ENCODE measurements at regions not wholly inside any gene's neighbourhood (a gene's known extent, or its start where the extent isn't known, plus 50 kb on each side); places are given as distances from the start of the nearest gene placed in this dataset.
A peak's percentile ranks its signal among the peaks of the same experiment; 100 is the strongest.

DNA sequence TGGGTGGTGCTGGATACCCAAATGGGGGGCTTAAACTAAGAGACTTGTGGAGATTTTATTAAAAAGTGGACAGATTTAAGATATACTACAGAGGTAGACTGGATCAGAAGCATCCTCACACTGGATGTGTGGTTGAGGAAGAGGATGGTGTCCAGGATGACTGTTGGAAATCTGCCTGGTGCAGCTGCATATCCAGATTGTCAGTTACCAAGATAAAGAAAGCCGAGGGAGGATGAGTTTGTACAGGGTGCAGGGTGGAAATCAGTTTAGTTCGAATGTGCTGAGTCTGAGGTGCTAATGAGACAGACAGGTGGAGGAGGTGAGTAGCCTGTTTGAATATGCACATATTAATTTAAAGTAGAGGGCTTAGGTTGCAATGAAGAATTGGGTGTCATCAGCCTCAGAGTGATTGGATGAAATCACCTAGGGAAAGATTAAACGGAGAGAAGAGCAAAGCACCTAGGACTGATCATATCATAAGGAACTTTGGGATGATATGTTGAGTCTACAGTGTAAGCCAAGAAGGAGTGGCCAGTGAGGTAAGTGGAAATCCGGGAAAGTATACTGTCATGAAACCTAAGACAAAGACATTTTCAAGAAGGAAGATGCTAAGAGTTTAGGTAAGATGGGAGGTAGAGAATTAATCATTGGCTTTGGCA lies 74.1 kb upstream of the GOLGA8B start (continued):
- TF ChIP-seq, protein P1, sequence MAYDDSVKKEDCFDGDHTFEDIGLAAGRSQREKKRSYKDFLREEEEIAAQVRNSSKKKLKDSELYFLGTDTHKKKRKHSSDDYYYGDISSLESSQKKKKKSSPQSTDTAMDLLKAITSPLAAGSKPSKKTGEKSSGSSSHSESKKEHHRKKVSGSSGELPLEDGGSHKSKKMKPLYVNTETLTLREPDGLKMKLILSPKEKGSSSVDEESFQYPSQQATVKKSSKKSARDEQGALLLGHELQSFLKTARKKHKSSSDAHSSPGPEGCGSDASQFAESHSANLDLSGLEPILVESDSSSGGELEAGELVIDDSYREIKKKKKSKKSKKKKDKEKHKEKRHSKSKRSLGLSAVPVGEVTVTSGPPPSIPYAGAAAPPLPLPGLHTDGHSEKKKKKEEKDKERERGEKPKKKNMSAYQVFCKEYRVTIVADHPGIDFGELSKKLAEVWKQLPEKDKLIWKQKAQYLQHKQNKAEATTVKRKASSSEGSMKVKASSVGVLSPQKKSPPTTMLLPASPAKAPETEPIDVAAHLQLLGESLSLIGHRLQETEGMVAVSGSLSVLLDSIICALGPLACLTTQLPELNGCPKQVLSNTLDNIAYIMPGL (CRISPR knock-in tag; IDR thresholded peaks at IDR 0.05): no peak
- TF ChIP-seq CSDE1 (IDR thresholded peaks at IDR 0.05) (no peak), HNRNPLL (IDR thresholded peaks at IDR 0.05; ENCODE audit: low read depth, low read length, poor library complexity, severe bottlenecking) (no peak), KDM1A (IDR thresholded peaks at IDR 0.05) (peak; percentile 98 to 99), ATF7 (IDR thresholded peaks at IDR 0.05) (peak; percentile 15; the same call in 1 of the 2 replicates), C11orf30 (IDR thresholded peaks at IDR 0.05; ENCODE audit: low read depth) (peak; percentile 61), TAL1 (IDR thresholded peaks at IDR 0.05) (peak; percentile 80), NFE2 (IDR thresholded peaks at IDR 0.05; ENCODE audit: low read depth) (peak; percentile 63; the same call in 1 of the 2 replicates), PML (IDR thresholded peaks at IDR 0.05; ENCODE audit: low read length) (peak; percentile 36; the same call in 1 of the 2 replicates), ZNF3 (CRISPR knock-in tag; IDR thresholded peaks at IDR 0.05) (no peak), TAF1 (IDR thresholded peaks at IDR 0.05; ENCODE audit: control insufficient read depth, extremely low read depth, insufficient read depth, low read length, severe bottlenecking) (peak; percentile 33), FOXP1 (CRISPR knock-in tag; IDR thresholded peaks at IDR 0.05) (no peak), EGR1 (conservative IDR thresholded peaks at IDR 0.05) (no peak), KAT7 (CRISPR knock-in tag; IDR thresholded peaks at IDR 0.05; ENCODE audit: borderline replicate concordance) (no peak), FUS (optimal IDR thresholded peaks at IDR 0.05; ENCODE audit: low read depth, low read length) (no peak), POLR2B (IDR thresholded peaks at IDR 0.05; ENCODE audit: low read depth, partially characterized antibody) (peak; percentile 37), MTA2 (IDR thresholded peaks at IDR 0.05; ENCODE audit: low read depth) (peak; percentile 67), NCOR1 (IDR thresholded peaks at IDR 0.05) (peak; percentile 88)
- TF ChIP-seq, protein P2, sequence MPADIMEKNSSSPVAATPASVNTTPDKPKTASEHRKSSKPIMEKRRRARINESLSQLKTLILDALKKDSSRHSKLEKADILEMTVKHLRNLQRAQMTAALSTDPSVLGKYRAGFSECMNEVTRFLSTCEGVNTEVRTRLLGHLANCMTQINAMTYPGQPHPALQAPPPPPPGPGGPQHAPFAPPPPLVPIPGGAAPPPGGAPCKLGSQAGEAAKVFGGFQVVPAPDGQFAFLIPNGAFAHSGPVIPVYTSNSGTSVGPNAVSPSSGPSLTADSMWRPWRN (IDR thresholded peaks at IDR 0.05; ENCODE audit: low read depth): no peak
- TF ChIP-seq, protein P3, sequence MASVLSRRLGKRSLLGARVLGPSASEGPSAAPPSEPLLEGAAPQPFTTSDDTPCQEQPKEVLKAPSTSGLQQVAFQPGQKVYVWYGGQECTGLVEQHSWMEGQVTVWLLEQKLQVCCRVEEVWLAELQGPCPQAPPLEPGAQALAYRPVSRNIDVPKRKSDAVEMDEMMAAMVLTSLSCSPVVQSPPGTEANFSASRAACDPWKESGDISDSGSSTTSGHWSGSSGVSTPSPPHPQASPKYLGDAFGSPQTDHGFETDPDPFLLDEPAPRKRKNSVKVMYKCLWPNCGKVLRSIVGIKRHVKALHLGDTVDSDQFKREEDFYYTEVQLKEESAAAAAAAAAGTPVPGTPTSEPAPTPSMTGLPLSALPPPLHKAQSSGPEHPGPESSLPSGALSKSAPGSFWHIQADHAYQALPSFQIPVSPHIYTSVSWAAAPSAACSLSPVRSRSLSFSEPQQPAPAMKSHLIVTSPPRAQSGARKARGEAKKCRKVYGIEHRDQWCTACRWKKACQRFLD (CRISPR knock-in tag; IDR thresholded peaks at IDR 0.05): peak; percentile 60; the same call in 1 of the 2 replicates
- TF ChIP-seq, protein P4, sequence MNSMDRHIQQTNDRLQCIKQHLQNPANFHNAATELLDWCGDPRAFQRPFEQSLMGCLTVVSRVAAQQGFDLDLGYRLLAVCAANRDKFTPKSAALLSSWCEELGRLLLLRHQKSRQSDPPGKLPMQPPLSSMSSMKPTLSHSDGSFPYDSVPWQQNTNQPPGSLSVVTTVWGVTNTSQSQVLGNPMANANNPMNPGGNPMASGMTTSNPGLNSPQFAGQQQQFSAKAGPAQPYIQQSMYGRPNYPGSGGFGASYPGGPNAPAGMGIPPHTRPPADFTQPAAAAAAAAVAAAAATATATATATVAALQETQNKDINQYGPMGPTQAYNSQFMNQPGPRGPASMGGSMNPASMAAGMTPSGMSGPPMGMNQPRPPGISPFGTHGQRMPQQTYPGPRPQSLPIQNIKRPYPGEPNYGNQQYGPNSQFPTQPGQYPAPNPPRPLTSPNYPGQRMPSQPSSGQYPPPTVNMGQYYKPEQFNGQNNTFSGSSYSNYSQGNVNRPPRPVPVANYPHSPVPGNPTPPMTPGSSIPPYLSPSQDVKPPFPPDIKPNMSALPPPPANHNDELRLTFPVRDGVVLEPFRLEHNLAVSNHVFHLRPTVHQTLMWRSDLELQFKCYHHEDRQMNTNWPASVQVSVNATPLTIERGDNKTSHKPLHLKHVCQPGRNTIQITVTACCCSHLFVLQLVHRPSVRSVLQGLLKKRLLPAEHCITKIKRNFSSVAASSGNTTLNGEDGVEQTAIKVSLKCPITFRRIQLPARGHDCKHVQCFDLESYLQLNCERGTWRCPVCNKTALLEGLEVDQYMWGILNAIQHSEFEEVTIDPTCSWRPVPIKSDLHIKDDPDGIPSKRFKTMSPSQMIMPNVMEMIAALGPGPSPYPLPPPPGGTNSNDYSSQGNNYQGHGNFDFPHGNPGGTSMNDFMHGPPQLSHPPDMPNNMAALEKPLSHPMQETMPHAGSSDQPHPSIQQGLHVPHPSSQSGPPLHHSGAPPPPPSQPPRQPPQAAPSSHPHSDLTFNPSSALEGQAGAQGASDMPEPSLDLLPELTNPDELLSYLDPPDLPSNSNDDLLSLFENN (IDR thresholded peaks at IDR 0.05; ENCODE audit: low read depth in 2 of 2, low read length in 2 of 2): peak in 1 of 2 experiments; percentile 74; a peak in 1 of 4 replicates
- TF ChIP-seq, protein P5, sequence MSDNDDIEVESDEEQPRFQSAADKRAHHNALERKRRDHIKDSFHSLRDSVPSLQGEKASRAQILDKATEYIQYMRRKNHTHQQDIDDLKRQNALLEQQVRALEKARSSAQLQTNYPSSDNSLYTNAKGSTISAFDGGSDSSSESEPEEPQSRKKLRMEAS (CRISPR knock-in tag; IDR thresholded peaks at IDR 0.05): no peak
